CD4-positive, alpha-beta T cell treated with Interleukin-6 at 100 ng/mL for 8 hours (primary cell): ENCODE measurements at regions not wholly inside any gene's neighbourhood (a gene's known extent, or its start where the extent isn't known, plus 50 kb on each side); places are given as distances from the start of the nearest gene placed in this dataset.
"Not testable (repeated sequence)": the region's sequence is repeated elsewhere in the genome, so short reads cannot be mapped to it uniquely, and the experiment has no call there.

Experiments used
- DNase-seq: peaks from one replicate; pipeline ENCODE4 v3.0.0-alpha.2; 2020; ENCODE audit warnings: mixed read lengths, low spot score

GRCh38 chr4:84126061-84126787, 372.9 kb downstream of the NKX6-1 start:
- no peak for DNase-seq

GRCh38 chr4:84110040-84110439, 389.1 kb downstream of the NKX6-1 start:
- no peak for DNase-seq

GRCh38 chr4:84101653-84102625, 397.2 kb downstream of the NKX6-1 start:
- DNase-seq, result not testable (repeated sequence)

GRCh38 chr4:84100071-84100470, 399.0 kb downstream of the NKX6-1 start:
- no peak for DNase-seq

- no peak for DNase-seq
Observed at GRCh38 chr4:84099599-84099998, 399.5 kb downstream of the NKX6-1 start.

- DNase-seq, result no peak
Observed at GRCh38 chr4:84091266-84091665, 407.8 kb downstream of the NKX6-1 start.

- DNase-seq, result no peak
Observed at GRCh38 chr4:84089652-84090437, 409.2 kb downstream of the NKX6-1 start.

GRCh38 chr4:84085986-84086385, 413.1 kb downstream of the NKX6-1 start:
- no peak for DNase-seq

GRCh38 chr4:84070289-84070688, 428.8 kb downstream of the NKX6-1 start:
- no peak for DNase-seq

GRCh38 chr4:84063619-84064018, 435.5 kb downstream of the NKX6-1 start:
- DNase-seq, result no peak

GRCh38 chr4:84058201-84058600, 440.9 kb downstream of the NKX6-1 start:
- DNase-seq, result no peak

- no peak for DNase-seq
Observed at GRCh38 chr4:84051639-84052038, 447.5 kb downstream of the NKX6-1 start.

GRCh38 chr4:84051089-84051488, 448.0 kb downstream of the NKX6-1 start:
- no peak for DNase-seq

- no peak for DNase-seq
Observed at GRCh38 chr4:84050015-84050414, 449.1 kb downstream of the NKX6-1 start.

- DNase-seq, result no peak
Observed at GRCh38 chr4:84046551-84046950, 452.5 kb downstream of the NKX6-1 start.

- DNase-seq, result no peak
Observed at GRCh38 chr4:84041426-84041825, 457.7 kb downstream of the NKX6-1 start.

- DNase-seq, result no peak
Observed at GRCh38 chr4:84035568-84035967, 463.5 kb downstream of the NKX6-1 start.

- DNase-seq, result no peak
Observed at GRCh38 chr4:84032372-84032771, 466.7 kb downstream of the NKX6-1 start.

- no peak for DNase-seq
Observed at GRCh38 chr4:84031401-84031800, 467.7 kb downstream of the NKX6-1 start.

GRCh38 chr4:84028340-84028739, 470.8 kb downstream of the NKX6-1 start:
- DNase-seq, result no peak

GRCh38 chr4:84024405-84024804, 474.7 kb downstream of the NKX6-1 start:
- DNase-seq, result no peak

- no peak for DNase-seq
Observed at GRCh38 chr4:84022564-84022963, 476.5 kb downstream of the NKX6-1 start.
